AG04449 (cell line): ENCODE measurements at regions not wholly inside any gene's neighbourhood (a gene's known extent, or its start where the extent isn't known, plus 50 kb on each side); places are given as distances from the start of the nearest gene placed in this dataset.

Experiments
- CTCF ChIA-PET: fragments of 350-600 bp; formaldehyde crosslinking; extraction: SDS; loops from one replicate; lab custom pipeline; 2021; ENCODE audit warnings: antibody characterized with exemption; lab: Yijun Ruan, JAX
- POLR2A ChIA-PET: fragments of 400-600, 350-600 bp; formaldehyde crosslinking; extraction: SDS; loops from one replicate; lab custom pipeline; 2020; ENCODE audit warnings: antibody characterized with exemption, inconsistent platforms; lab: Yijun Ruan, JAX
- DNase-seq: peaks from one replicate; pipeline ENCODE4 v3.0.0-alpha.2; 2010; ENCODE audit warnings: low read depth, low spot score
- H3K4me3 ChIP-seq: 2 replicates; pipeline ENCODE4 v1.5.1; 2011; ENCODE audit warnings: low read depth, mild to moderate bottlenecking, control low read depth, low read length
- TF ChIP-seq, protein P1 (sequence below): IDR thresholded peaks from one replicate; pipeline ENCODE4 v1.5.1; 2011; ENCODE audit warnings: mild to moderate bottlenecking, moderate library complexity, low read length, control low read depth, inconsistent platforms; ENCODE audit not compliant: insufficient read depth; ENCODE audit errors: missing control alignments

DNA sequence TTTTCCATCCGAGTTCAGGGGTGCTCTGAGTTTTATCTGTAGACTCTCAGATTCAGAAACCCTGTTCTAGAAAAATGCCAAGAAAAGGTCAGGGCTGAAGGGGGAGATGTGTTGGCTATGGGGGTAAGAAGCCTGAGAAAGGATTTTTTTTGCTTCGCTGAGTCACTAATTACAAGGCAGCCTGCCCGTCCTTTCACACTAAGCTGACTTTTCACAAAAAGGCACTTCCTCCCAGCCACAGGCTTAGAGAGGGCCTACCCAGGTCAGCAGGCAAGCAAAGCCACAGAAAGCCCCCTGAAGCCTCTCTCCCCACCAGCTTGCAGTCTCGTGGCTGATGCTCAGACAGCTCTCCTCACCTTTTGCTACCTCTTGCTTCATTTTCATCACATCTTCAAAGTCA, 192.6 kb upstream of the PRICKLE2 start:
- no peak overlapping the region for H3K4me3 ChIP-seq
- no peak for DNase-seq
- CTCF ChIA-PET = interaction anchor here (0.9 to 1.6 kb wide), 3 partner anchors 21 to 387 kb away, joined by 4 to 8 read pairs (median 4); no protein-coding TSS in a partner anchor
- TF ChIP-seq, protein P1, sequence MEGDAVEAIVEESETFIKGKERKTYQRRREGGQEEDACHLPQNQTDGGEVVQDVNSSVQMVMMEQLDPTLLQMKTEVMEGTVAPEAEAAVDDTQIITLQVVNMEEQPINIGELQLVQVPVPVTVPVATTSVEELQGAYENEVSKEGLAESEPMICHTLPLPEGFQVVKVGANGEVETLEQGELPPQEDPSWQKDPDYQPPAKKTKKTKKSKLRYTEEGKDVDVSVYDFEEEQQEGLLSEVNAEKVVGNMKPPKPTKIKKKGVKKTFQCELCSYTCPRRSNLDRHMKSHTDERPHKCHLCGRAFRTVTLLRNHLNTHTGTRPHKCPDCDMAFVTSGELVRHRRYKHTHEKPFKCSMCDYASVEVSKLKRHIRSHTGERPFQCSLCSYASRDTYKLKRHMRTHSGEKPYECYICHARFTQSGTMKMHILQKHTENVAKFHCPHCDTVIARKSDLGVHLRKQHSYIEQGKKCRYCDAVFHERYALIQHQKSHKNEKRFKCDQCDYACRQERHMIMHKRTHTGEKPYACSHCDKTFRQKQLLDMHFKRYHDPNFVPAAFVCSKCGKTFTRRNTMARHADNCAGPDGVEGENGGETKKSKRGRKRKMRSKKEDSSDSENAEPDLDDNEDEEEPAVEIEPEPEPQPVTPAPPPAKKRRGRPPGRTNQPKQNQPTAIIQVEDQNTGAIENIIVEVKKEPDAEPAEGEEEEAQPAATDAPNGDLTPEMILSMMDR = no peak
- POLR2A ChIA-PET = no interaction called here

DNA sequence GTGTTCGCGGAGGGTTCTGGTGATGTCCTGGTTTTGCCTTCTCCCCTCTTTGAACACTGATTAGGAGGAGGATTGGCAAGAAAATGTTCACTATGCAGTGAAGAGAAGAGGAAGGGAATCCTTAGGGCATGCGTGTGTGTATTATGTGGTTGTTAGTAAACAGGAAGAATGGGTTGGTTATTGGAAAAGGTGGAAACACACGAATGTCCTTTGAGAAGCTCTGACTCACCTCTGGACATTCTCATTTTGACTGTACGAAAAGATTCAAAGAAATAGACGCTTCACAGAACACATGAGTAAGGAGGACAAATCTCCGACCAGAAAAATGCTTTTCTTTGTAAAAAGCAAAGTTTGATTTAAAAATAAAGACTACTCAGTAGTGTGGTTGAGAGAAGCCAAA, 188.8 kb upstream of the PRICKLE2 start:
- no peak overlapping the region for H3K4me3 ChIP-seq
- POLR2A ChIA-PET = no interaction called here
- CTCF ChIA-PET = interaction anchor here (1.2 kb wide), 1 partner anchor 71 kb away, joined by 3 read pairs; no protein-coding TSS in a partner anchor
- no peak for DNase-seq
- TF ChIP-seq, protein P1 = no peak

DNA sequence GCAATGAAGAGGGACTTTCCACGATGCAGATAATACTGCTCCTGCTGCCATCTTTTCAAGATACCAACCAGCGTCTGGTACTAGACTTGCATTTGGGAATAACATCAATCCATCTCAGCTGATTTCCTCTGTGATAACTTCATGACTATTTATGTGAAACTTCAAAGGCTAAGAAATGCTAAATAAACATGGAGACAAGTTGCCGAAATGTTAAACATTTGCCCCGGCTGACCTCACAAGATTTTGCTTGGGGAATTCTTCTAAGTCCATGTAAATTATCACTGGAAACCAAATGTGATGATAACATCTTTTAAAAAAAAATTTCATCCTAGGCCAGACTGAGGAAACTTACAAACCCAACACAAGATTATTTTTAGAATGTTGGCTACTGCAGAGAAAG, 185.8 kb upstream of the PRICKLE2 start:
- H3K4me3 ChIP-seq = no peak overlapping the region
- TF ChIP-seq, protein P1 = no peak
- POLR2A ChIA-PET = no interaction called here
- DNase-seq = no peak
- CTCF ChIA-PET = interaction anchor here (2.2 kb wide), 1 partner anchor 11 kb away, joined by 7 read pairs; no protein-coding TSS in a partner anchor

DNA sequence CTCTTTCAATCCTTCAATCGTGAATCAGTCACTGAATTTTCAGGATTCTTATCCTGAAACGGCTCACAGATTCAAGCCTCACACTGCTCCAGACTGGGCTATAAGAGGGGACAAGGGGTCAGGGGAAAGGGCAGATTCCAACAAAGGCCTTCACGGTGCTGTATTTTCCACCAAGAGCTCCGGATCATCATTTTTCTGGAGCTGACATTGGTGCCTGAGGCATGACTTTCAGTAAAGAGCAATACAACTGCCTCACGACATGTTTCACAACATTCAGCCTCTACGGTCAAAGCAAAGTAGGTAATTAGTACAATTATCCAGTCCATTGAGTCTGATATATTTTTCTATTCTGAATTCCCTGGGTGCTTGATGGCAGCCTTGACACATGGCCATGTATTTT, 185.0 kb upstream of the PRICKLE2 start:
- TF ChIP-seq, protein P1 = no peak
- H3K4me3 ChIP-seq = no peak overlapping the region
- CTCF ChIA-PET = interaction anchor here (1.2 to 2.2 kb wide), 3 partner anchors 10 to 74 kb away, joined by 3 to 7 read pairs (median 4); no protein-coding TSS in a partner anchor
- POLR2A ChIA-PET = no interaction called here
- DNase-seq = no peak

DNA sequence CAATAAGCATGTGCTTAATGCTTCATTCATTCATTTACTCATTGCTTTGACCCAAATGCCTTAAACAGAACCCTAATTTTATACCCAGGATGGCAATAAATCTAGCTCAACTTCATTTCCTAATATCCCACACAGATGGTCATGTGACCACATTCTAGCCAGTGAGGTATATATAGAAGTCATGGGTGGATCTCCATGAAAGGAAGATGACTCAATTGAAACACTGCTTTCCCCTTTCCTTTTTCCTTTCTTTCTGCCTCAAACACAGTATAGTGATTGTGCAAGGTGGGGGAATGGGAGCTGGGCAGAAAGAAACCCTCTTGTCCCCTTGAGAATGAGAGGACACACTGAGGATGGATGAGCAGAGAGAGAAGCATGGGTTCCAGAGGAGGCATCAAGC, 183.5 kb upstream of the PRICKLE2 start:
- ChIA-PET CTCF (interaction anchor here (0.7 to 1.2 kb wide), 3 partner anchors 9 to 76 kb away, joined by 3 to 4 read pairs (median 3); no protein-coding TSS in a partner anchor), POLR2A (no interaction called here)
- no peak overlapping the region for H3K4me3 ChIP-seq
- TF ChIP-seq, protein P1 = no peak
- no peak for DNase-seq

DNA sequence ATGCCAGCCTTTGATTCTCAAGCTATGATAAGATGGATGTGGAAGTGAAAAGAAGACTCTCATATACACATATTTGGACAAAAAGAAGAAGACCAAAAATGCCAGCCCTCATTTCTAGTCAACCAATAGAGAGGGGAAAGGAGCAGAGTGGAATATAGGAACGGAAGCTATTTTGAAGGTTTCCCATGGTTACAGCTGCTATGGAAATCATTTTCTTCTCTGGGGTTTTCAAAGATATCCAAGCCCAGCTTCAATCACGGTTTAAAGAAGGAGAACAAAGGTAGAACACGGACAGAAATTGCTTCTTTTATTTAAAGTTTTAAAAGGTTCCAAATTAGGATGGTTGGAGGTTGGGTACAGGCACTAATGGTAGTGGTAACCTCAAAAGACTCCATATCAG, 181.0 kb upstream of the PRICKLE2 start:
- TF ChIP-seq, protein P1 = no peak
- ChIA-PET CTCF (interaction anchor here (0.8 to 3.4 kb wide), 5 partner anchors 58 to 383 kb away, joined by 3 to 14 read pairs (median 4); partner anchors contain the start of gene PSMD6), POLR2A (no interaction called here)
- no peak overlapping the region for H3K4me3 ChIP-seq
- DNase-seq = no peak
